A673 (cell line): ENCODE measurements at regions not wholly inside any gene's neighbourhood (a gene's known extent, or its start where the extent isn't known, plus 50 kb on each side); places are given as distances from the start of the nearest gene placed in this dataset.
A peak's percentile ranks its signal among the peaks of the same experiment; 100 is the strongest.

Experiments used
- BruUV-seq: library from RNA; stranded (reverse); fragments of 400-500 nt; replicated peaks from 2 replicates; lab custom pipeline; 2021; lab: Mats Ljungman, UMichigan
- CTCF ChIA-PET: fragments of 300-600 bp; sonication (Branson Sonifier 250); formaldehyde crosslinking; loops from one replicate; lab custom pipeline; 2022; ENCODE audit warnings: antibody characterized with exemption; lab: Charles Lee
- POLR2A ChIA-PET: fragments of 300-600 bp; sonication (Branson Sonifier 250); formaldehyde crosslinking; loops from one replicate; lab custom pipeline; 2022; ENCODE audit warnings: antibody characterized with exemption; ENCODE audit not compliant: low non-redundant PET; lab: Charles Lee
- DNase-seq: peaks from one replicate; pipeline ENCODE4 v3.0.0-alpha.2; 2015; ENCODE audit warnings: low spot score
- H3K27ac ChIP-seq: fragments of 200-600 bp; sonication (generic); 2 replicates; pipeline ENCODE4 v1.5.1; 2016; ENCODE audit warnings: mixed run types, low read depth, mild to moderate bottlenecking, mixed read lengths, antibody characterized with exemption, low read length; ENCODE audit not compliant: poor library complexity, severe bottlenecking
- H3K27me3 ChIP-seq: fragments of 200-600 bp; sonication (generic); replicated peaks from 2 replicates; pipeline ENCODE4 v1.6.1; 2017; ENCODE audit warnings: mixed run types, low read depth, mild to moderate bottlenecking, mixed read lengths, antibody characterized with exemption, low read length; ENCODE audit not compliant: insufficient read depth, poor library complexity
- H3K36me3 ChIP-seq: fragments of 200-600 bp; sonication (generic); 2 replicates; pipeline ENCODE4 v1.6.1; 2016; ENCODE audit warnings: mixed run types, mild to moderate bottlenecking, mixed read lengths, antibody characterized with exemption, low read length; ENCODE audit not compliant: insufficient read depth, poor library complexity, severe bottlenecking
- H3K4me1 ChIP-seq: fragments of 200-600 bp; sonication (generic); 2 replicates; pipeline ENCODE4 v1.6.1; 2017; ENCODE audit warnings: mixed run types, mild to moderate bottlenecking, mixed read lengths, antibody characterized with exemption, low read length; ENCODE audit not compliant: insufficient read depth, poor library complexity, severe bottlenecking
- H3K4me3 ChIP-seq: fragments of 200-600 bp; sonication (generic); 2 replicates; pipeline ENCODE4 v1.5.1; 2016; ENCODE audit warnings: low read depth, mixed run types, mild to moderate bottlenecking, mixed read lengths, low read length; ENCODE audit not compliant: poor library complexity, severe bottlenecking
- H3K9me3 ChIP-seq: fragments of 200-600 bp; sonication (generic); 2 replicates; pipeline ENCODE4 v1.6.1; 2016; ENCODE audit warnings: mixed run types, low read depth, mild to moderate bottlenecking, mixed read lengths, antibody characterized with exemption, low read length; ENCODE audit not compliant: poor library complexity, severe bottlenecking
- CTCF ChIP-seq: fragments of 300-800, 200-600 bp; sonication (generic); conservative IDR thresholded peaks from 2 replicates; pipeline ENCODE4 v1.5.1; 2017; ENCODE audit warnings: low read depth, mild to moderate bottlenecking, antibody characterized with exemption, low read length, moderate library complexity, mixed read lengths
- EZH2 ChIP-seq: fragments of 200-600 bp; sonication (generic); IDR thresholded peaks from 2 replicates; pipeline ENCODE4 v1.6.1; 2017; ENCODE audit warnings: borderline replicate concordance, low read depth, mild to moderate bottlenecking, mixed read lengths, antibody characterized with exemption, low read length; ENCODE audit not compliant: poor library complexity, severe bottlenecking
- intact Hi-C: fragments of 100-400 bp; cut with micrococcal nuclease; formaldehyde crosslinking; loops from one replicate; pipeline ENCODE4 v1.10.0; 2022; ENCODE audit not compliant: unreplicated experiment

DNA sequence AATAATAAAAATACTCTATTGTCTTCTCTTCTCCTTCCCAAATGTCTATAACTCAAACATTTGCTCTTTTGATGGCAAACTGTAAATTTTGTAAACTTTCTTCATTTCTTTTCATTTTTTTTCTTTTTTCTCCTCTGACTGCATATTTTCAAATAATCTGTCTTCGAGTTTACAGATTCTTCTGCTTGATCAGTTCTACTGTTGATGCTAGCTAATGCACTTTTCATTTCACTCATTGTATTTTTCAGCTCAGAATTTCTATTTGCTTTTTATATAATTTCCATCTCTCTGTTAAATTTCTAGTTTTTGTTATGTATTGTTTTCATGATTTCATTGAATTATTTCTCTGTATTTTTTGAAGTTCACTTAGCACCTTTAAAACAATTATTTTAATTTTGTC lies 646.8 kb upstream of the INTU start:
- no peak overlapping the region for H3K27ac ChIP-seq

DNA sequence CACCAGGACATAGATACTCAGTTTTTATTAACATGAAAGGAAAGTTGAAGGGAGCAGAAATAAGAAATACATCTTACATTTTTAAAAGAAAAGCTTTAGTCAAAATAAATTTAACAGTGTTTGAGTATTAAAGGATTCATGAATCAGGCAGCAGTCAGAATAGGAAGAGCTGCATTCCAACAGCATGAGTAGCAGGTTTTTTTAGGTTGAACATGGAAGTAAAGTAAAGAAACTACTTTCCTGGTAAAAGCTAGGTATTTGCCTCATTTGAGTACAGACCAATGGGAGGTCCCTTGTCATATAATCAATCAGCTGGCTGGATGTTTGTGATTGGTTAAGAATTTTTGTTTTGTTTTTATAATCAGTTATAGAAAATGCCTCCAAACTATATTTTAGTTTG lies 645.9 kb upstream of the INTU start:
- Histone ChIP-seq H3K27ac (no peak overlapping the region), H3K4me3 (no peak overlapping the region), H3K27me3 (no peaks in the 10 kb centered on the region), H3K36me3 (no peaks in the 10 kb centered on the region), H3K4me1 (no peaks in the 10 kb centered on the region), H3K9me3 (peaks cover 14% of the 10 kb centered on the region)
- no TSS peak for BruUV-seq
- CTCF ChIA-PET, result no interaction called here
- TF ChIP-seq CTCF, result no peak
- no peak for TF ChIP-seq EZH2
- intact Hi-C loops, result no loop called here
- DNase-seq, result no peak
- POLR2A ChIA-PET, result no interaction called here

More for the DNA sequence above, 646.8 kb upstream of the INTU start:
- TF ChIP-seq EZH2 (no peak), CTCF (no peak)
- no peak for DNase-seq
- H3K9me3 ChIP-seq, result peaks cover 14% of the 10 kb centered on the region
- intact Hi-C loops, result no loop called here
- ChIA-PET POLR2A (no interaction called here), CTCF (no interaction called here)
- H3K27me3 ChIP-seq, result no peaks in the 10 kb centered on the region
- H3K4me1 ChIP-seq, result no peaks in the 10 kb centered on the region
- BruUV-seq, result no TSS peak
- H3K4me3 ChIP-seq, result no peak overlapping the region
- H3K36me3 ChIP-seq, result no peaks in the 10 kb centered on the region

DNA sequence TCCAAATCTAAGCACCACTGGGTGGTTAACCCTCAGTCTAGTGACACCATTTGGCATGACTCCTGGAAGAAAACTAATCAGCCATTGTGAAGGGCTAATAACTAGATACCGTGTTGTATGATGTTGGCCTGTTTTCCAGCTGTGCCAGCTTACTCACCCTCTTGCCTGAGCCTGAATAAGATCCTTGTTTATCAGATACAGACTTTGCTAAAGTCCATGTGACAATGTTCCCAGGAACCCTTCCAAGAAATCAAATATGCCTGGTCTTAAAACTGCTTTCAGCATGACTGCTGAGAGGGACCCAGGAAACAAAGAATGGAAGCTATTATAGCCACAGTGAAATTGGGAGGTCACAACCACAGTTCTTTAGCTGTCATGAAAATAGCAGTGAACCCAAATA lies 640.8 kb upstream of the INTU start:
- CTCF ChIA-PET, result no interaction called here
- peak; percentile 23 for DNase-seq
- POLR2A ChIA-PET, result no interaction called here
- Histone ChIP-seq H3K36me3 (no peaks in the 10 kb centered on the region), H3K9me3 (no peaks in the 10 kb centered on the region), H3K4me3 (no peak overlapping the region), H3K27ac (no peak overlapping the region), H3K4me1 (no peaks in the 10 kb centered on the region), H3K27me3 (no peaks in the 10 kb centered on the region)
- no peak for TF ChIP-seq EZH2
- TF ChIP-seq CTCF, result no peak
- BruUV-seq, result no TSS peak
- intact Hi-C loops, result no loop called here
